Stimulated activated effector memory CD8-positive, alpha-beta T cell treated with anti-CD3 and anti-CD28 coated beads, Interleukin-12 subunit alpha, Interleukin-12 subunit beta, amount 100 ng/mL, for 72 hours (primary cell): ENCODE measurements at regions not wholly inside any gene's neighbourhood (a gene's known extent, or its start where the extent isn't known, plus 50 kb on each side); places are given as distances from the start of the nearest gene placed in this dataset.
"Not testable (repeated sequence)": the region's sequence is repeated elsewhere in the genome, so short reads cannot be mapped to it uniquely, and the experiment has no call there.

Experiments
- ATAC-seq: fragments of 150-1000 bp; cut with Tn5 transposase; 2 replicates; pipeline ENCODE4 v1.10.0; 2021
- DNase-seq, 2 donors: peaks; one replicate each; pipeline ENCODE4 v3.0.0; 2021 to 2022; ENCODE audit warnings: low spot score in 2 of 2
- H3K27ac Mint-ChIP-seq: one replicate; pipeline ENCODE4 v1.8.0; 2022; ENCODE audit warnings: mild to moderate bottlenecking, mixed read lengths
- H3K36me3 Mint-ChIP-seq: one replicate; pipeline ENCODE4 v1.8.0; 2022; ENCODE audit warnings: mild to moderate bottlenecking, mixed read lengths
- H3K4me1 Mint-ChIP-seq: one replicate; pipeline ENCODE4 v1.8.0; 2022; ENCODE audit warnings: mixed read lengths
- H3K4me3 Mint-ChIP-seq: one replicate; pipeline ENCODE4 v1.8.0; 2022; ENCODE audit warnings: mild to moderate bottlenecking, mixed read lengths
- H3K9me3 Mint-ChIP-seq: one replicate; pipeline ENCODE4 v1.8.0; 2022; ENCODE audit warnings: mixed read lengths

DNA sequence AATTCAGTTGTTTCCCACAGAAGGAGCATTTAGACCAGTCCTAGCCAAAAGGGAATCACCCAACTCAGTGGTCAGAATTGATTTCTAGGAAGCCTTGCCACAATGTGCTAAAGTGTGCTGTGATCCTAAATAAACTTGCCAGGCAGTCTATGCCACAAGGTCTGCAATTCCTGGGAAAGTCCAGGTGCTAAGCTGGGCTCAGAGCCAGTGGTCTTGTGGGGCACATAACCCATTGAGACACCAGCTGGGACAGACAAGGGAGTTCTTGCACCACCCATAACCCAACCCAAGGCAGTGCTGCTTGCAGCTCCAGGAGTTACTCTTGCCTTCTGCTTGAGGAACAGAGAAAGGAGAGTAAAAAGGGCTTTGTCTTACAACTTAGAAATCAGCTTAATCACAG is 489.5 kb upstream of the SPRY2 start:
- Mint-ChIP-seq H3K27ac (no peak overlapping the region), H3K9me3 (peaks cover 18% of the 10 kb centered on the region), H3K4me3 (no peak overlapping the region), H3K36me3 (no peaks in the 10 kb centered on the region), H3K4me1 (no peaks in the 10 kb centered on the region)
- ATAC-seq (no peak), DNase-seq (no peak)

DNA sequence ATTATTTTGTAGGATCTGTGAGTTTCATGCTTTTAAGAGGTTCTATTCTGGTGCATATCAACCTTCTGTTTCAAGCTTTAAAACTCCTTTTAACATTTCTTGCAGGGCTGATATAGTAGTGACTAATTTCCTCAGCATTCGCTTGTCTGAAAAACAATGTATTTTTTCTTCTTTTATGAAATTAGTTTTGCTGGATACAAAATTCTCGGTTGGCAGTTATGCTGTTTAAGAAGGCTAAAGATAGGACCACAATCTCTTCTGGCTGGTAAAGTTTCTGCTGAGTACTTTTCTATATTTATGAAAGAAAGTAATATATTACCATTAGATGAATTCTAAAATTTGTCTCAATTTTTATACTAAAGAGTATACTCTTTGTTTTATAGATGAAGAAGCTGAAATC is 487.8 kb upstream of the SPRY2 start:
- Mint-ChIP-seq H3K4me3 (no peak overlapping the region), H3K9me3 (peaks cover 9% of the 10 kb centered on the region), H3K4me1 (no peaks in the 10 kb centered on the region), H3K36me3 (no peaks in the 10 kb centered on the region), H3K27ac (no peak overlapping the region)
- no peak for ATAC-seq
- DNase-seq: no peak

DNA sequence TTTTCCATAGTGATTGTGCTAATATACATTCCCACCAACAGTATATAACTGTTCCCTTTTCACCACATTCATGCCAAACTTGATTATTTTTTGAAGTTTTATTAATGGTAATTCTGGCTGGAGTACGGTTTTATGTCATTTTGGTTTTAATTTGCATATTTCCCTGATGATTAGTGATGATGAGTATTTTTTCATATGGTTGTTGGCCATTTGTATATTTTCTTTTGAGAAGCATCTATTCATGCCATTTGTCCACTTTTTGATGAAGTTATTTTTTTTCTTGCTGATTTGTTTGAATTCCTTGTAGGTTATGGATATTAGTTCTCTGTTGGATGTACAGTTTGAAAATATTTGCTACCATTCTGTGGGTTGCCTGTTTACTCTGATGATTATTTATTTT is 484.4 kb upstream of the SPRY2 start:
- no peaks in the 10 kb centered on the region for H3K4me1 Mint-ChIP-seq
- DNase-seq (no peak), ATAC-seq (no peak)
- no peak overlapping the region for H3K27ac Mint-ChIP-seq
- peaks cover 4% of the 10 kb centered on the region for H3K9me3 Mint-ChIP-seq
- H3K36me3 Mint-ChIP-seq: no peaks in the 10 kb centered on the region
- H3K4me3 Mint-ChIP-seq: no peak overlapping the region

DNA sequence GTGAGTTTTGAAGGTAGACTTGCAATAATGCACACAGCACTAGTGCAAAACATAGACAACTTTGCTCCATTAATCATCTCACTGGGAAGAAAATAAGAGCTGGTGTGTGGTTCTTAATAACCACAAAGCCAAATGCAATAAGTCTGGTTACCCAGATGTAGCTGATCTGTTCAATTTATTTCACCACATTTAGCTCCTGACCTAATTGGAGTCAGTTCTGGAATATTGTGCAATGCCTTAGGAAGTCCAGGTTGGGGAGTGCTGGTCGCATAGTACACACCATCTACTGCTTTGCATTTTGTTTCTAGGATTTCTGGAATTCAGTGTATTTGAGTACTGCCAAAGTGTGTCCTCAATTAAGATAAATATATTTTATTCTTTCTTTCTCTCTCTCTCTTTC is 483.3 kb upstream of the SPRY2 start:
- ATAC-seq (no peak), DNase-seq (no peak)
- Mint-ChIP-seq H3K27ac (no peak overlapping the region), H3K9me3 (no peaks in the 10 kb centered on the region), H3K4me1 (no peaks in the 10 kb centered on the region), H3K36me3 (no peaks in the 10 kb centered on the region), H3K4me3 (no peak overlapping the region)

DNA sequence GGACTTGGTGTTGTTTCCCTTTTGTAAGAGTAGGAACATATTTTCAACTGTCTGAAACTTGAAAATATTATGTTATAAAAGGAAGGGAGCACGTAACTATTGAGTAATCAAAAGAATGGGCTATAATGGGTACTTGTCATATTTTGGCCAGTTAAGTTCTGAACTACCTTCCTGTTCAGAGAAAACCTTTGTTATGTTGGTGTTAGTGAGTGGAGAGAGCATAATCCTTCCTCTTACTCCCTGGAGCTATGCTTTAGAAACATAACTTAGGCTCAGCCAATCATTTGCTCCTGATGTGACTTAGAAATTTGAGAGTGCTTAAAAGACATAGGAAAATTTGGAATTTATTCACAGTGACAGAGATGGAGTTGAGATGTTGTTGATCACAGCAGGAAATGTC is 482.5 kb upstream of the SPRY2 start:
- Mint-ChIP-seq H3K9me3 (no peaks in the 10 kb centered on the region), H3K27ac (no peak overlapping the region), H3K4me1 (no peaks in the 10 kb centered on the region), H3K36me3 (no peaks in the 10 kb centered on the region), H3K4me3 (no peak overlapping the region)
- DNase-seq: no peak
- ATAC-seq: no peak

DNA sequence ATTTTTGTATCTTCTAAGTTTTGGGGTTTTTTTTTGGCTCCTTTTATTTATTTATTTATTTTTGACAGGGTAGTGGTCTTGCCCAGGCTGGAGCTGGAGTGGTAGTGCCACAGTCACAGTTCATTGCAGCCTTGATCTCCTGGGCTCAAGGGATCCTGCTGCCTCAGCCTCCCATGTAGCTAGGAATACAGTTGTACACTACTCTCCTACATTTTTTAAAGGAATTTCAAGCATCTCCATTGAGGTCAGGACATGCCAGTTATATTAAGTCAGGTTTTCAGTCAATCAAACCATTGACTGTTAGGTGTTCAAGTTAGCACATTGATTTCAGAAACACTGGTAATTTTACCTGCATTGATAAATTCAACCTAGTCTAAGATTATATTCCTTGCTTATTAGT is 480.5 kb upstream of the SPRY2 start:
- Mint-ChIP-seq H3K4me3 (no peak overlapping the region), H3K9me3 (peaks cover 5% of the 10 kb centered on the region)

DNA sequence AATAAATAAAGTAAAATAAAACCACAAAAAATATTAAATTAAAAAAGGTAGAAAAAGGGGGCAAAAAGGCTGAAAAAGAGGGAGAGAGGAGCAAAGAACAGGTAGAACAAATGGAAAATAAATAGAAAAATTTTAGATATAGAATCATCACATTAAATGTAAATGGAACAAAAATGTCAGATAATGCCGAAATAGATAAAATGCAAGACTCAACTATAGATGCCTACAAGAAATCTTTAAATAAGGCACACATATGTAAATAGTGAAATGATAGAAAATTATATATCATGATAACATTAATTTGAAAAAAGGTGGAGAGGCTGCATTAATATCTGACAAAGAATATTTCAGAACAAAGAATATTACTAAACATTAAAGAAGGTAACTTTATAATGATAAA is 477.1 kb upstream of the SPRY2 start:
- H3K27ac Mint-ChIP-seq: no peak overlapping the region
- H3K4me1 Mint-ChIP-seq: no peaks in the 10 kb centered on the region
- no peak for DNase-seq
- H3K4me3 Mint-ChIP-seq: no peak overlapping the region
- no peak for ATAC-seq
- H3K9me3 Mint-ChIP-seq: peaks cover 5% of the 10 kb centered on the region
- no peaks in the 10 kb centered on the region for H3K36me3 Mint-ChIP-seq

More for the DNA sequence above, 480.5 kb upstream of the SPRY2 start:
- DNase-seq: no peak
- no peak for ATAC-seq
- Mint-ChIP-seq H3K36me3 (no peaks in the 10 kb centered on the region), H3K4me1 (no peaks in the 10 kb centered on the region), H3K27ac (no peak overlapping the region)

DNA sequence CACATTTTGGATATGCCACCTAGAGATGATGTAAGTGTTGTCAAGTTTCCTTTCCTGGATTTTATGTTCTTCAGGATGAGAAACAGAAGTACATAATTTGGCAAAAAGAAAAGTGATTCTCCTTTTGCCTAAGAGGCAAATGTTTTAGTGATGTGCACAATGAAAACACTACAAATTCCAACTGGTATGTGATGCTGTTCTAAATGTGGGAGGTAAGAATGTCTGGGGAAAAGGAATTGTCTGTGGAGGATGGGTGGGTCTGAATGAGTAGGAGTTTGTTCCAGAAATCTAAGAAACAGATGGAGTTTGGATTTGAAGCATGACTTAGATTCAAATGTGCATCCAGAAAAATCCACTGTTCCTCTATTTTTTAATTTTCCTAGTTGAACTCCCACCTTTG is 473.6 kb upstream of the SPRY2 start:
- Mint-ChIP-seq H3K4me1 (no peaks in the 10 kb centered on the region), H3K36me3 (no peaks in the 10 kb centered on the region)
- no peak for ATAC-seq

DNA sequence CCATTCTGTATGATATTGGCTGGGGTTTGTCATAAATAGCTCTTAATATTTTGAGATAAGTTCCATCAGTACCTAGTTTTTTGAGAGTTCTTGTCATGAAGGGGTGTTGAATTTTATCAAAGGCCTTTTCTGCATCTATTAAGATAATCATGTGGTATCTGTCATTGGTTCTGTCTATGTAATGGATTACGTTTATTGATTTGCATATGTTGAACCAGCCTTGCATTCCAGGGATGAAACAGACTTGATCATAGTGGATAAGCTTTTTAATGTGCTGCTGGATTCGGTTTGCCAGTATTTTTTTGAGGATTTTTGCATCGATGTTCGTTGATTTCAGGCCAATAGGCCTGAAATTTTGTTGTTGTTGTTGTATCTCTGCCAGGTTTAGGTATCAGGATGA is 469.4 kb upstream of the SPRY2 start:
- H3K4me1 Mint-ChIP-seq, H3K36me3 Mint-ChIP-seq, H3K4me3 Mint-ChIP-seq, H3K9me3 Mint-ChIP-seq, ATAC-seq, DNase-seq, H3K27ac Mint-ChIP-seq: not testable (repeated sequence)

More for the DNA sequence above, 473.6 kb upstream of the SPRY2 start:
- peaks cover 5% of the 10 kb centered on the region for H3K9me3 Mint-ChIP-seq
- no peak overlapping the region for H3K27ac Mint-ChIP-seq
- no peak for DNase-seq
- no peak overlapping the region for H3K4me3 Mint-ChIP-seq

DNA sequence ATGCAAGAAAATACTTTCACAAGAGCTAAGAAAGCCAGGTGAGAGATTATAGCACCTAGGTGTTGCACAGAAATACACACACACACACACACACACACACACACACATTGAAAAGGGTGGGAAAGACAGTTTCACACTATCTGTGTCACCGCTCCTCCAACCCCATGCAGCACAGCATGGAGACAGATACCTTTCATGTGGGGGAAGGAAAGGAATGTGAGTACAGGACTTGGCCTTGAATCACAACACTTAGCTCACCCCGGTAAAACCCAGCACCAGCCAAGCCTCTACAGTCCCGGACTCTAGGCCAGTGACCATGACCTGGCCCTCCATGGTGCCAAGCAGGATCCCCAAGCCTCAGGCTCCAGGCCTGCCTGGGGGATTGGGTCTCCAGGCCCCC is 462.0 kb upstream of the SPRY2 start:
- no peaks in the 10 kb centered on the region for H3K4me1 Mint-ChIP-seq
- peaks cover 4% of the 10 kb centered on the region for H3K9me3 Mint-ChIP-seq
- no peak for ATAC-seq
- no peaks in the 10 kb centered on the region for H3K36me3 Mint-ChIP-seq
- H3K4me3 Mint-ChIP-seq: no peak overlapping the region
- no peak overlapping the region for H3K27ac Mint-ChIP-seq
- DNase-seq: no peak

DNA sequence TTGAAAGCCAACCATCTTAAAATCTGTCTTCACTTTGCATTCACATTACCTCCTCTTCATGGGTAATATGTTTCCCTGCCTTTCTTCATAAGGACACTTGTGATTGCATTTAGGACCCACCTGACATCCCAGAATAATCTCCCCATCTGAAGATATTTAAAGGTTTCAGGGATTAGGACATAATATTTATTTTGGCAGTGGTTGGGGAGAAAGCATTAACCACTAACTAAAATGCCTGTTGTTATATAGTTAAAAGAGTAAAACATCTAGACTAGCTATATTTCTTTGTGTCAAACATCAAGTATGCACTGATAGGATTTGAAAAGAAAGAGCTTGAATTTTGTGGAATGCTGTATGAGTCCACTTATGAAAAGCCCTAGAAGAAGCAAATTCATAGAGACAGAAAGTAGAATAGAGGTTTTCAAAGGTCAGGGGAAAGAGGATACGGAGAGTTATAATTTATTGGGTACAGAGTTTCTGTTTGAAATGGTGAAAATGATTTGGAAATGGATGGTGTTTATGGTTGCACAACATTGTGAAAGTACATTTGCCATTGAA is 457.7 kb upstream of the SPRY2 start:
- H3K9me3 Mint-ChIP-seq: peaks cover 7% of the 10 kb centered on the region
- H3K4me1 Mint-ChIP-seq: no peaks in the 10 kb centered on the region
- DNase-seq (no peak), ATAC-seq (no peak)
- H3K36me3 Mint-ChIP-seq: no peaks in the 10 kb centered on the region
- H3K27ac Mint-ChIP-seq: no peak overlapping the region
- no peak overlapping the region for H3K4me3 Mint-ChIP-seq

DNA sequence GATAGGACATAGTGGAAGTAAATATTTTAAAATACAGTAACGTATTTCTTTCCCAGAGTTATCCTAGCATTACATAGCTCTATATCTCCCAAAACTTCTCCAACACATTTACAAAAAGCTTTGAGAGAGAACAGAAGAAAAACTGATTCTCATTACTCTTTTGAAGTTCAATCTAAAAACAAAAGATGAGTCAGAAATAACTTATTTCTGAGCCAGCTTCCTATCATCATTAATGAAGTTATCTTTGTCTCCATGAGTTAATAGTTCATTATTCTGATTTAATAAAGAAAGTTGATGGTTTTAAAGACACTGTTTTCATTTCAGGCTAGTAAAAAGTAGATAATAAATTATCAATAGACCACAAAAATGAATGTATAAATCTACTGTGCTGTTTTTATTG is 446.7 kb upstream of the SPRY2 start:
- no peak for DNase-seq
- no peak overlapping the region for H3K27ac Mint-ChIP-seq
- no peaks in the 10 kb centered on the region for H3K36me3 Mint-ChIP-seq
- no peak for ATAC-seq
- no peak overlapping the region for H3K4me3 Mint-ChIP-seq
- H3K9me3 Mint-ChIP-seq: peaks cover 12% of the 10 kb centered on the region
- no peaks in the 10 kb centered on the region for H3K4me1 Mint-ChIP-seq

DNA sequence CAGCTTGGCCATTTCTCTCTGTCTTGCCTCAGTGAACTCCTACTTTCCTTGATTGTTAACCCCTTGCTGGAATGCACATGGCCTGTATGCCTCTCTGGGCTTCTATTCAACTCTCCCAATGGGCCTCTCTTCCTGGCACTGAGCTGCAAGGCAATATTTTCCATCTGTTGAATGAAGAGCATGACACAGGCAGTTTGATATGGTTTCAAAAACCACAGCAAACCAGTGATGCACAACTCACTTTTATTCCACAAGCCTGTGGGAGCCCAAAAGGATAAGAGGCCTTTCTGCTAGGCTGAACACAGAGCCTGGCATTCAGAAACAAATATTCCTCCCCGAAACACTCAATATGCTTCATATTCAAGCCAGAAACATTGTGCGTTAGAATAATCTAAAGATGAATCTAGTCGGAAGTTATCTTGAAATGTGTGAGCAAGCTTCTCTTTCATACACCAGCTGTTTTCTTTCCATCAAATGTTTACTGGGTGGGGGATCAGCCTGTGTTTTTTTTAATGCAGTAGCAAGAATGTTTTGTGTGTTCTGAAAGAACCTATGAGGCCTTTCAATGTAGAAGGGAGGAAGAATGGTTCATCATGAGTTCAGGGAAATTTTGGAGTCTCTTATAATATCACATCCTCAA is 443.1 kb upstream of the SPRY2 start:
- Mint-ChIP-seq H3K9me3 (peaks cover 7% of the 10 kb centered on the region), H3K27ac (no peak overlapping the region), H3K4me3 (no peak overlapping the region), H3K36me3 (no peaks in the 10 kb centered on the region), H3K4me1 (no peaks in the 10 kb centered on the region)
- ATAC-seq (no peak), DNase-seq (no peak)

DNA sequence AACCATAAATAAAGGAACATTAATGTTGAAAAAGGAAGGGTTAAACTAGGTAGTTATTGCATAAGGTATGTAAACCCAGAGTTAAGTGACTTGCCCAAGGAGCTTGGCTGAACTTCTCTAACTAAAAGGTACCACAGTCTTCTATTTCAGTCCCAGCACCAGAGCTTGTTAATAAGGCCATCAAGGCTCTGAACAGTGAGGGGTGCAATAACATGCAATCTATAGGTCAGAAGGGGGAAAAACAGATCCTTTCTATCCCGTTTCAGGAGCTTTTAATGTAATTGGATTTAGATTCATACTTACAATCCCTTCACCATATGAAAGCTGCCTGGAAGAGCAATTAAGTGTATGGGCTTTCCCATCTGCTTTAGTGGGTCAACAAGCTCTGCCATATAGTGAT is 441.5 kb upstream of the SPRY2 start:
- Mint-ChIP-seq H3K4me1 (no peaks in the 10 kb centered on the region), H3K4me3 (no peak overlapping the region), H3K27ac (no peak overlapping the region), H3K9me3 (peaks cover 7% of the 10 kb centered on the region), H3K36me3 (no peaks in the 10 kb centered on the region)
- ATAC-seq: no peak
- no peak for DNase-seq

DNA sequence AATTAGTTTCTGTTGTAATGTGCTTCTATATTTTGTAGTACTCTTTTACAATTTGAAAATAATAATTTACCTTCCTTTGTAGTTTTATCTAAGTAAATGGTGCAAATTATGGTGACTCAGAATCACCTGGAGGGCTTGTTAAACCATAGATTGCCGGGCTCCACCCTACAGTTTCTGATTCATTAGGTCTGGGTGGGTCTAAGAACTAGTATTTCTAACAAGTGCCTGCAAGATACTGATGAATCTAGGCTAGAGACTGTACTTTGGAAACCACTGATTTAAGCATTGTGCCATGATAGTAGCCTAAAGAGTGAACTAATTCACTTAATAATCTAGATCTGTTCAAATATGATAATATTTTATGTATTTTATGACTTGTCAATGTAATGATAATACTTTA is 437.4 kb upstream of the SPRY2 start:
- ATAC-seq: no peak
- no peak for DNase-seq
- Mint-ChIP-seq H3K4me3 (no peak overlapping the region), H3K36me3 (no peaks in the 10 kb centered on the region), H3K9me3 (peaks cover 4% of the 10 kb centered on the region), H3K4me1 (no peaks in the 10 kb centered on the region), H3K27ac (no peak overlapping the region)

DNA sequence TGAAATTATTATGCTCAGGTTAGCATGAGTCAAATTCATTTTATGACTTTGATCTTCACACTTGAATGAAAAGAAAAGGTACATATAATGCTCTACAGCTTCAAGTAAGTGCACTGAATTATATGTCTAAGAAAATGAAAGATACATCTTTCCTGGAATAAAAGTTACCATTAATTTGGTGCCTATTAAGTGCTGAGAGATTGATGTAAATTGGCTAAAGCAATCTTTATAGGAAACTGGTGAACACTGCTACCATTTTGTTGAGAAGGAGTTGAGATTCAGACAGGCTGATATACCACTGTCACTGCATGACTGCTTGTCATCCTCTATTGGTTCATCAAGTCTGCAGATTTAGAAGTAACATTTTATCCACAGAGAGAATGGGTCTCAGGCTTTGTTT is 416.8 kb upstream of the SPRY2 start:
- Mint-ChIP-seq H3K27ac (no peak overlapping the region), H3K36me3 (no peaks in the 10 kb centered on the region)
- no peak for ATAC-seq

DNA sequence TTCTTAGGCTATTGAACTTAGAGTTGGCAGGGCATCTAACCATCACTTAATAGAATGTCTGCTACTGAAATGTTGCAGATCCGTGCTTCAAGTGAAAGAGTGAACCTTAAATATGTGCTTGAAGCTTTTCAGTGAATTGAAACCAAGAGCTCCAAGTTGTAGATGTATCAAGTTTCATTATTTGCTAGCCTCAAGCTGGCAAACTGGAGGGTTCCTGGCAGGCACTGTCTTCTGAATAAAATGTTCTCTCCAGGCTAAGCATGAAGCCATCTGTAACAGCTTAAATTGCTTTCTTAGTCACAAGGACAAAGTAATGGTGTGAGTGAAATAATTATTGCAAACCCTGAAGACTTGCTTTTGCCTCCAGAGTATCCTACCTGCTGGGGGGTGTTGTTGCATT is 415.0 kb upstream of the SPRY2 start:
- no peaks in the 10 kb centered on the region for H3K4me1 Mint-ChIP-seq
- no peaks in the 10 kb centered on the region for H3K36me3 Mint-ChIP-seq
- no peak overlapping the region for H3K4me3 Mint-ChIP-seq
- ATAC-seq (no peak), DNase-seq (no peak)
- H3K27ac Mint-ChIP-seq: no peak overlapping the region
- peaks cover 3% of the 10 kb centered on the region for H3K9me3 Mint-ChIP-seq

More for the DNA sequence above, 416.8 kb upstream of the SPRY2 start:
- no peak for DNase-seq
- Mint-ChIP-seq H3K4me1 (no peaks in the 10 kb centered on the region), H3K4me3 (no peak overlapping the region), H3K9me3 (no peaks in the 10 kb centered on the region)
